GM18508 (cell line): ENCODE measurements at regions not wholly inside any gene's neighbourhood (a gene's known extent, or its start where the extent isn't known, plus 50 kb on each side); places are given as distances from the start of the nearest gene placed in this dataset.
A peak's percentile ranks its signal among the peaks of the same experiment; 100 is the strongest.
"Not testable (repeated sequence)": the region's sequence is repeated elsewhere in the genome, so short reads cannot be mapped to it uniquely, and the experiment has no call there.

ENCODE experiments used
- ATAC-seq: cut with Tn5 transposase; IDR thresholded peaks from one replicate; pipeline ENCODE4 v1.9.1; 2021; ENCODE audit warnings: moderate number of reproducible peaks; ENCODE audit not compliant: insufficient read depth, unreplicated experiment

DNA sequence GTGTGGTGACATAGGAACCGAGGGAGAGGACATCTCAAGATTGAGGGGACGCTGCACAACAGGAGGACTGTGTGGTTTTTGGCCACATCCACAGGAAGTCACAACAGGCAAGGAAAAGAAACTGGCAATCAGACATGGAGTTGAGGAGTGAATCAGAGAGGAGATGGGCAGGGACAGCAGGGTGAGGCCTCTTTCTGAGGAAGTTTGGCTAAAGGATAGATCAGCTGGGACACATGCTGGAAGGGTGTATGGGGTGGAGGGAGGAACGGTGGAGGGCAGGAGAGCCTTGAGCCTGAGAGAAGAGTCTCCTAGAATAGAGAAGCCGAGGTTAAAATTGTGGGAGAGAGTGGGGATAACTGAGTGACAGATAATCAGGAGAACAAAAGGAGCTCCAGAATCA is 75.1 kb upstream of the CIDEA start:
- not testable (repeated sequence) for ATAC-seq

GRCh38 chr18:12179697-12180577 is 74.2 kb upstream of the CIDEA start:
- peak; percentile 58 for ATAC-seq

DNA sequence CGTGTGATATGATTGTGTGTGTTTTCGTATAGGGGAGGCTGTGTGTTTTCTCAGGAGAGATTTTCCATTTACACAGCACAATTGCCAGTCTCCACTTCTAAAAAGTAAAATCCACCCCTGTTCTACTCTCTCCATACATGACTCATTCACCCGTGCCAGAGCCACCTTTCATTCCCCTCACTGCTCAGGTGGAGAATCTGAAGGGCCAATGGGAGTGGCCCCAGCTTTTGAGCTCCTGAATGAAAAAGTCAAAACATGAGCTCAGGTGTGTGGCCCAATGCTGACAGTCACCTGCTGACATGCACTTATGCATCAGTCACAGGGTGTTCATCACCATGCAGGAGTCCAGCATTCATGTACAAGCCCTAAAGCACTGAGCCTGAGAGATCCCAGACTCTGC is 55.4 kb upstream of the CIDEA start:
- ATAC-seq, result not testable (repeated sequence)

DNA sequence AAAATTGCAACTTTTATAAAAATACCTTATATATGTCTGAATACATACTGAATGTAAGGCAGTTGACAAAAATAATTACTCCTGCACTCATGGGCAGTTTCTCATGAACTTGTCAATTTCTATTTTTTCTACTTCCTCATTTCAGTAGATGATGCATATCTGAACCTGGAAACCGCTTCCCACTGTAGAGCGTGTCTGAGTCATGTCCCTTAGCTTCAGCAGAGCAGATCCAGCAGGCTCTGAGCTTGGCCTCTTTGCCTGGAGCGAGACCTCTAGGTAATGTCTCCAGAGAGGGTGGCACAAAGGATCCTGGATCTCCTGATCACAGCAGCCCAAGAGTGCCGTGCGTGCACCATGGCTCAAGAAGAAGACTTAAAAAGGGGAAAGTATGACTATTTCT is 54.0 kb upstream of the CIDEA start:
- peak; percentile 99 for ATAC-seq
